H9 (cell line): ENCODE measurements at regions not wholly inside any gene's neighbourhood (a gene's known extent, or its start where the extent isn't known, plus 50 kb on each side); places are given as distances from the start of the nearest gene placed in this dataset.

Experiments
- DNase-seq: peaks from one replicate; pipeline ENCODE4 v3.0.0-alpha.2; 2017
- H2AFZ ChIP-seq: one replicate; pipeline ENCODE4 v1.6.1; 2013; ENCODE audit warnings: mild to moderate bottlenecking, low read length, control low read depth, moderate library complexity
- H2AK5ac ChIP-seq: 2 replicates; pipeline ENCODE4 v1.6.1; 2013; ENCODE audit warnings: low read length, control low read depth, mixed read lengths; ENCODE audit not compliant: insufficient read length
- H2BK120ac ChIP-seq: one replicate; pipeline ENCODE4 v1.6.1; 2013; ENCODE audit warnings: low read depth, mild to moderate bottlenecking, low read length, control low read depth, inconsistent platforms; ENCODE audit not compliant: poor library complexity, severe bottlenecking
- H2BK12ac ChIP-seq: 2 replicates; pipeline ENCODE4 v1.6.1; 2013; ENCODE audit warnings: low read length, control low read depth, mixed read lengths, low read depth; ENCODE audit not compliant: insufficient read length
- H2BK15ac ChIP-seq: 2 replicates; pipeline ENCODE4 v1.6.1; 2013; ENCODE audit warnings: low read depth, low read length, control low read depth
- H2BK20ac ChIP-seq: one replicate; pipeline ENCODE4 v1.6.1; 2013; ENCODE audit warnings: low read depth, mild to moderate bottlenecking, low read length, control low read depth, inconsistent platforms; ENCODE audit not compliant: poor library complexity, severe bottlenecking
- H2BK5ac ChIP-seq: 2 replicates; pipeline ENCODE4 v1.6.1; 2013; ENCODE audit warnings: low read length, control low read depth, mixed read lengths; ENCODE audit not compliant: insufficient read length
- H3K14ac ChIP-seq: 2 replicates; pipeline ENCODE4 v1.6.1; 2013; ENCODE audit warnings: low read length, control low read depth; ENCODE audit not compliant: insufficient read depth
- H3K18ac ChIP-seq: 2 replicates; pipeline ENCODE4 v1.6.1; 2013; ENCODE audit warnings: low read depth, mild to moderate bottlenecking, mixed read lengths, low read length, control low read depth; ENCODE audit not compliant: insufficient read length
- H3K23ac ChIP-seq: 2 replicates; pipeline ENCODE4 v1.6.1; 2013; ENCODE audit warnings: low read length, control low read depth, mixed read lengths, low read depth; ENCODE audit not compliant: insufficient read length
- H3K23me2 ChIP-seq: 2 replicates; pipeline ENCODE4 v1.6.1; 2013; ENCODE audit warnings: low read depth, mild to moderate bottlenecking, mixed read lengths, low read length, control low read depth; ENCODE audit not compliant: insufficient read length, poor library complexity, severe bottlenecking
- H3K27ac ChIP-seq: 2 replicates; pipeline ENCODE4 v1.5.1; 2013; ENCODE audit warnings: low read length, control low read depth, mixed read lengths, low read depth; ENCODE audit not compliant: insufficient read length
- H3K27me3 ChIP-seq: 2 replicates; pipeline ENCODE4 v1.6.1; 2013; ENCODE audit warnings: low read length, control low read depth, inconsistent platforms; ENCODE audit not compliant: insufficient read depth
- H3K4ac ChIP-seq: 2 replicates; pipeline ENCODE4 v1.6.1; 2013; ENCODE audit warnings: low read depth, mild to moderate bottlenecking, control low read depth, inconsistent platforms, low read length, moderate library complexity
- H3K4me1 ChIP-seq: 2 replicates; pipeline ENCODE4 v1.6.1; 2013; ENCODE audit warnings: low read length, control low read depth, inconsistent platforms; ENCODE audit not compliant: insufficient read depth
- H3K4me2 ChIP-seq: 2 replicates; pipeline ENCODE4 v1.6.1; 2013; ENCODE audit warnings: low read length, control low read depth, mixed read lengths; ENCODE audit not compliant: insufficient read length, insufficient read depth
- H3K56ac ChIP-seq: 2 replicates; pipeline ENCODE4 v1.6.1; 2013; ENCODE audit warnings: low read depth, mild to moderate bottlenecking, mixed read lengths, low read length, control low read depth; ENCODE audit not compliant: insufficient read length
- H3K79me1 ChIP-seq: 2 replicates; pipeline ENCODE4 v1.6.1; 2013; ENCODE audit warnings: low read depth, mild to moderate bottlenecking, moderate library complexity, low read length, control low read depth, inconsistent platforms; ENCODE audit not compliant: insufficient read depth, poor library complexity, severe bottlenecking
- H3K79me2 ChIP-seq: 2 replicates; pipeline ENCODE4 v1.6.1; 2013; ENCODE audit warnings: low read length, control low read depth, inconsistent platforms; ENCODE audit not compliant: insufficient read depth
- H3K9ac ChIP-seq: 2 replicates; pipeline ENCODE4 v1.6.1; 2013; ENCODE audit warnings: low read length, control low read depth, mixed read lengths; ENCODE audit not compliant: insufficient read length; ENCODE audit errors: extremely low read depth
- H3K9me3 ChIP-seq: one replicate; pipeline ENCODE4 v1.6.1; 2013; ENCODE audit warnings: low read depth, low read length, inconsistent platforms; ENCODE audit not compliant: control insufficient read depth
- H3T11ph ChIP-seq: one replicate; pipeline ENCODE4 v1.6.1; 2013; ENCODE audit warnings: mild to moderate bottlenecking, low read length, control low read depth, inconsistent platforms
- H4K20me1 ChIP-seq: one replicate; pipeline ENCODE4 v1.6.1; 2013; ENCODE audit not compliant: control insufficient read depth, insufficient read length, insufficient read depth
- H4K5ac ChIP-seq: 2 replicates; pipeline ENCODE4 v1.6.1; 2013; ENCODE audit warnings: low read depth, mild to moderate bottlenecking, mixed read lengths, low read length, control low read depth; ENCODE audit not compliant: insufficient read length
- H4K8ac ChIP-seq: replicated peaks from 2 replicates; pipeline ENCODE4 v1.6.1; 2013; ENCODE audit warnings: low read length, control low read depth, mixed read lengths, low read depth; ENCODE audit not compliant: insufficient read length
- H4K91ac ChIP-seq: 2 replicates; pipeline ENCODE4 v1.6.1; 2013; ENCODE audit warnings: low read depth, mild to moderate bottlenecking, moderate library complexity, mixed read lengths, low read length, control low read depth; ENCODE audit not compliant: insufficient read length
- H3K27ac Mint-ChIP-seq, 3 experiments: 2 replicates in 2 of 3; 3 replicates in 1 of 3; pipeline ENCODE4 v1.8.0; 2020 to 2021; ENCODE audit warnings: mixed read lengths in 3 of 3, mild to moderate bottlenecking in 1 of 3, moderate library complexity in 1 of 3
- H3K27me3 Mint-ChIP-seq: 2 replicates; pipeline ENCODE4 v1.8.0; 2021; ENCODE audit warnings: low read depth, mild to moderate bottlenecking, moderate library complexity, mixed read lengths
- H3K36me3 Mint-ChIP-seq, 3 experiments: 2 replicates in 2 of 3; 3 replicates in 1 of 3; pipeline ENCODE4 v1.8.0; 2020 to 2021; ENCODE audit warnings: low read depth in 3 of 3, mixed read lengths in 3 of 3; ENCODE audit not compliant: insufficient read depth in 1 of 3
- H3K4me1 Mint-ChIP-seq, 2 experiments: 2 replicates each; pipeline ENCODE4 v1.8.0; 2020; ENCODE audit warnings: mixed read lengths in 2 of 2
- H3K4me3 Mint-ChIP-seq, 2 experiments: 2 replicates in 1 of 2; 3 replicates in 1 of 2; pipeline ENCODE4 v1.8.0; 2020 to 2021; ENCODE audit warnings: mild to moderate bottlenecking in 2 of 2, mixed read lengths in 2 of 2, moderate library complexity in 1 of 2
- H3K9me3 Mint-ChIP-seq, 2 experiments: 2 replicates in 1 of 2; 3 replicates in 1 of 2; pipeline ENCODE4 v1.8.0; 2020; ENCODE audit warnings: mild to moderate bottlenecking in 2 of 2, mixed read lengths in 2 of 2, moderate library complexity in 1 of 2
- CTCF ChIP-seq: fragments of 200-600 bp; sonication (generic); conservative IDR thresholded peaks from 3 replicates; pipeline ENCODE4 v1.8.0; 2021; ENCODE audit warnings: antibody characterized with exemption, mild to moderate bottlenecking
- WGBS: extraction: QIAGEN DNeasy Blood & Tissue Kit; methylation state at CpG from one replicate; pipeline ENCODE4 v1.1.7; 2013; ENCODE audit warnings: missing lambda C conversion rate, low lambda C conversion rate, mixed read lengths; ENCODE audit not compliant: insufficient read length; ENCODE audit errors: extremely low coverage; 5-methylcytosine and 5-hydroxymethylcytosine counted together

- Histone ChIP-seq H2BK120ac (no peak overlapping the region), H2BK12ac (no peak overlapping the region), H3K4me1 (peaks cover 10% of the 10 kb centered on the region; the same call in 1 of the 2 replicates), H3K9me3 (no peaks in the 10 kb centered on the region), H3K14ac (no peak overlapping the region), H2BK20ac (no peak overlapping the region), H3K27ac (no peak overlapping the region), H3K9ac (no peak overlapping the region), H3K79me2 (no peaks in the 10 kb centered on the region), H2AK5ac (no peak overlapping the region), H2AFZ (no peak overlapping the region), H3K56ac (no peak overlapping the region), H3K27me3 (no peaks in the 10 kb centered on the region), H3T11ph (no peak overlapping the region), H3K23ac (no peak overlapping the region), H3K4ac (no peak overlapping the region), H2BK15ac (no peak overlapping the region), H3K79me1 (no peaks in the 10 kb centered on the region), H3K4me2 (no peak overlapping the region), H2BK5ac (no peak overlapping the region), H4K20me1 (no peaks in the 10 kb centered on the region), H4K91ac (no peak overlapping the region), H4K8ac (no peak overlapping the region), H3K23me2 (no peaks in the 10 kb centered on the region), H4K5ac (no peak overlapping the region), H3K18ac (no peak overlapping the region)
- Mint-ChIP-seq H3K4me3 (no peak overlapping the region), H3K36me3 (no peaks in the 10 kb centered on the region), H3K27ac (no peak overlapping the region), H3K4me1 (peaks cover 6 to 21% of the 10 kb centered on the region in 2 experiments), H3K27me3 (peaks cover 2% of the 10 kb centered on the region; the same call in 1 of the 2 replicates), H3K9me3 (peaks cover 0 to 2% of the 10 kb centered on the region in 2 experiments; a peak in 1 of 5 replicates)
- no CpG with 5 or more reads among the region's 3 CpGs for WGBS
- no peak for DNase-seq
- TF ChIP-seq CTCF = no peak
These were observed 240.7 kb downstream of the LPIN1 start for GRCh38 chr2:11987151-11987550.
